GM20000 (cell line): ENCODE measurements at regions not wholly inside any gene's neighbourhood (a gene's known extent, or its start where the extent isn't known, plus 50 kb on each side); places are given as distances from the start of the nearest gene placed in this dataset.

Experiments
- DNase-seq: peaks from one replicate; pipeline ENCODE4 v3.0.0; 2012; ENCODE audit warnings: low spot score
- CTCF ChIP-seq: IDR thresholded peaks from 2 replicates; pipeline ENCODE4 v1.5.1; 2012; ENCODE audit warnings: mild to moderate bottlenecking, control low read depth; ENCODE audit errors: extremely low read depth, missing control alignments

- DNase-seq, result no peak
- TF ChIP-seq CTCF, result no peak
Observed at GRCh38 chr15:96701877-96702276, 371.4 kb downstream of the NR2F2 start.

- TF ChIP-seq CTCF, result no peak
- DNase-seq, result no peak
Observed at GRCh38 chr15:96702589-96702988, 372.1 kb downstream of the NR2F2 start.

- no peak for DNase-seq
- no peak for TF ChIP-seq CTCF
Observed at GRCh38 chr15:96703091-96703490, 372.6 kb downstream of the NR2F2 start.

DNA sequence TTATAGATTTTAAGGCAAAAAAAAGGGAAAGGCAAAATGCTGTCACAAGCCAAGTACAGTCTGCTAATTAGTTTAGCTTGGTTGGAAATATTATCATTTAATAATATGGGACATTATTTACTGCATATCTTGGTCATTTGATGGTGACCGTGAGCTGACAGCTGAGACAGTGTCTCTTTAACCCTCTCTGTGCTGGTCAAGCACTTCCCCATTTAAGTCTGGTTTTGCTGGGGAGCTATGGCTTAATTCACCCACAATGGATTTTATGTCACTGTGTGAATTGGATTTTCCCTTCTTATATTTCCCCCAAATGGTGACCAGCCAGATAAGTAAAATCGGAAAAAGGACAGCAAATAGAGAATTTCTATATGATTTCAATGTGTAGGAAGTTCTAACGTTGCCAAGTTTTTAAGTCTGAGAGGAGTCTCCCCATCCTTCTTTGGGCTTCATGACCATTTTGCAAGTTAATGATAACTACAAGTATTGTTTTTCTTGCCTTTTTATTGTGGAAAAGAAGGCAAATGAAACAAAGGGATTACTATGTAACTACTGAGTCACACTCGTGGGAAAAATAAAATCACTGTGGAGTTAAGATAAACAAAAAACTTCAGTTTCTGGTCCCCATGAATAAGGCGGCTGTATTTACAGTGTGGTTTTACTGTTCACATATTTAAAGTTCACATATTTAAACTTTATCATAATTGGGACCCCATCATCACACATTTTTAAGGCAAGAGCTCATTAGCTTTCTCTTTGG lies 373.5 kb downstream of the NR2F2 start:
- no peak for DNase-seq
- no peak for TF ChIP-seq CTCF

DNA sequence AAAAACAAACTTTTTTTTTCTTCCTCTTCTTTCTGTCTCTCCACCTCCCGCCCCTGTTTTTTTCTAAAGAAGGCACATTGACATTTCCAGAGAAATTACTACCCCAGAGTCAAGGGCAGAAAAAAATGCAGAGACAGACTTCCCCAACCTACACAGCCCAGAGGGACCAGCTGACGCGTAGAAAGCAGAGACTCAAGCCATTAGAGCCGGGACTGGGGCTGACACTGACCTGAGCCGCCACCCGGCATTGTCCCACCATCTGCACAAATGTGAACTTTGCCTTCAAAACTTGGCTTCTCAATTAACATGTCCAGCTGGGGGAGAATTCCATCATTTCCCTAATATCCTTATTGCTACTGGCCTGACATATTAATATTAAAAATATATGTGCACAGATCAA lies 385.6 kb downstream of the NR2F2 start:
- no peak for DNase-seq

DNA sequence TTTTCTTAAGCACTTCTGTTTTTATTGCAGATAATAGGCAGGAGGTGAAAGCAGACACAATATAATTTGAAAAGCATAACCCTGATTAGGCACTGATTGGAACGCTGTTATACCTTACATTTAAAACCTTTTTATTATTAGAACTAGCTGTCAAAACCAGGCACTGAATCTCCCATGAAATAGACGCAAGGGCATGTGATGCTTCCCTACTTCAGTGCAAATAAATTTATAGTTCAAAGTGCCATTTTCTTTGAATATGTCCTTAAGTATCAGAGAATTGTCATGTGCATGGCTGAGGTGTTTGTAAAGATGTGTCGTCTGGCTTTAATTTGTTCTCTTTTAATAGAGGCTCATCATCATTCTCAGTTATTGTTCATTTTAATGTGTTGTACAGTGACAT lies 386.0 kb downstream of the NR2F2 start:
- no peak for DNase-seq
- TF ChIP-seq CTCF, result no peak

More for the DNA sequence above, 385.6 kb downstream of the NR2F2 start:
- TF ChIP-seq CTCF, result no peak

DNA sequence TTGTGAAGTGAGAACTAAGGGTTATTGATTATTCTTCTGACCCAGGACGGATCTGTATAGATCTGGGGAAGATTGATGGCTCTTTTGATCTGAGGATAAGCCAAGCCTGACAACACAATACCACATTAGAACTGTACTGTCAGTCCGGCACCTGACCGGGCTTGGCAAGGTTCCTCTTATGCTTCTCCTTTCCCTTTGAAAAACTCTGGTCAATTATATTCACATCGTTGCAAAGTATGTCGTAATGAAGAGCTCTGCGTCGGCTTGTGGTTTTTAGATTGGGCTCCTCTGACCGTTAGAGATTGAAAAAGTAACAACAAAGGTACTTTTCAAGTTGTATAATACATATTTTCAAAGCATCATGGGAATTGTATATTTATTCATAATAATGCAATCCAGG lies 389.8 kb downstream of the NR2F2 start:
- DNase-seq, result no peak
- no peak for TF ChIP-seq CTCF
